K562 (cell line): ENCODE measurements at regions not wholly inside any gene's neighbourhood (a gene's known extent, or its start where the extent isn't known, plus 50 kb on each side); places are given as distances from the start of the nearest gene placed in this dataset.

Experiments used
- ATAC-seq: fragments of 200-7000 bp; cut with Tn5 transposase; 3 replicates; pipeline ENCODE4 v1.9.1; 2020; ENCODE audit warnings: moderate library complexity
- BruUV-seq: library from RNA; stranded (reverse); fragments of 400-500 nt; replicated peaks from 2 replicates; lab custom pipeline; 2021; lab: Mats Ljungman, UMichigan
- CTCF ChIA-PET: fragments of 300-600 bp; formaldehyde crosslinking; extraction: SDS; loops from one replicate; lab custom pipeline; 2021; ENCODE audit warnings: low intra/inter-chr PET ratio; lab: Yijun Ruan, JAX
- POLR2A ChIA-PET: fragments of 300-600, 350-650 bp; sonication (Branson Sonifier 250); formaldehyde crosslinking; extraction: SDS; loops from one replicate; lab custom pipeline; 2021; ENCODE audit warnings: antibody characterized with exemption, inconsistent platforms; lab: Yijun Ruan, JAX
- DNase-seq, 4 experiments: peaks; one replicate each; pipeline versions ENCODE4 v3.0.0 to v3.0.0-alpha.2; 2011 to 2018; ENCODE audit warnings: low spot score in 3 of 4, mixed read lengths in 3 of 4; ENCODE audit errors: extremely low read depth in 1 of 4
- FAIRE-seq: peaks from 2 replicates; lab custom pipeline; 2011; peaks lifted over from hg19 to GRCh38; lab: Jason Lieb, UNC
- H2AFZ ChIP-seq: 2 replicates; pipeline ENCODE4 v1.6.0; 2011; ENCODE audit warnings: low read depth, low read length, control low read depth, inconsistent platforms
- H3K27ac ChIP-seq: fragments of 200-600 bp; 3 replicates; pipeline ENCODE4 v1.8.0; 2011; ENCODE audit warnings: low read depth, mild to moderate bottlenecking, control low read depth, inconsistent platforms, low read length, moderate library complexity, mixed read lengths; ENCODE audit errors: extremely low read depth
- H3K27me3 ChIP-seq, 2 experiments: fragments of 300-600 bp in 1 of 2; 2 replicates in 1 of 2; 3 replicates in 1 of 2; pipeline versions ENCODE4 v1.6.0 to v1.8.0; 2011; ENCODE audit warnings: inconsistent platforms in 2 of 2, low read length in 2 of 2, mild to moderate bottlenecking in 1 of 2, mixed read lengths in 1 of 2, moderate library complexity in 1 of 2; ENCODE audit not compliant: control insufficient read depth in 2 of 2, insufficient read depth in 2 of 2
- H3K36me3 ChIP-seq: fragments of 300-600 bp; 3 replicates; pipeline ENCODE4 v1.8.0; 2011; ENCODE audit warnings: mild to moderate bottlenecking, low read length, inconsistent platforms; ENCODE audit not compliant: control insufficient read depth, insufficient read depth
- H3K4me1 ChIP-seq, 2 experiments: fragments of 200-600 bp in 1 of 2; replicated peaks in 1 of 2; 2 replicates in 1 of 2; 3 replicates in 1 of 2; pipeline versions ENCODE4 v1.5.1 to v1.8.0; 2011; ENCODE audit warnings: inconsistent platforms in 2 of 2, low read length in 2 of 2, mild to moderate bottlenecking in 1 of 2, mixed read lengths in 1 of 2, moderate library complexity in 1 of 2; ENCODE audit not compliant: control insufficient read depth in 2 of 2, insufficient read depth in 2 of 2
- H3K4me2 ChIP-seq: 2 replicates; pipeline ENCODE4 v1.6.1; 2011; ENCODE audit warnings: low read length, control low read depth, inconsistent platforms, mixed read lengths; ENCODE audit not compliant: insufficient read depth
- H3K4me3 ChIP-seq: fragments of 200-600 bp; sonication (generic), shearing (Covaris generic); 2 replicates; pipeline ENCODE4 v1.5.1; 2016; ENCODE audit warnings: control low read depth, inconsistent platforms
- H3K79me2 ChIP-seq: fragments of 200-600 bp; 3 replicates; pipeline ENCODE4 v1.8.0; 2011; ENCODE audit warnings: low read length, inconsistent platforms; ENCODE audit not compliant: control insufficient read depth, insufficient read depth
- H3K9ac ChIP-seq, 2 experiments: 2 replicates each; pipeline versions ENCODE4 v1.6.0 to v1.6.1; 2011; ENCODE audit warnings: low read depth in 2 of 2, low read length in 2 of 2, control low read depth in 1 of 2, inconsistent platforms in 1 of 2, mild to moderate bottlenecking in 1 of 2, mixed read lengths in 1 of 2; ENCODE audit not compliant: insufficient read depth in 1 of 2
- H3K9me1 ChIP-seq: one replicate; pipeline ENCODE4 v1.6.0; 2011; ENCODE audit warnings: inconsistent platforms, mild to moderate bottlenecking, low read length, moderate library complexity; ENCODE audit not compliant: control insufficient read depth, insufficient read depth
- H3K9me3 ChIP-seq: replicated peaks from 2 replicates; pipeline ENCODE4 v1.5.1; 2011; ENCODE audit warnings: low read depth, low read length, inconsistent platforms; ENCODE audit not compliant: control insufficient read depth, insufficient read depth
- H4K20me1 ChIP-seq: replicated peaks from 2 replicates; pipeline ENCODE4 v1.6.1; 2011; ENCODE audit warnings: low read length, inconsistent platforms, mixed read lengths; ENCODE audit not compliant: control insufficient read depth, insufficient read depth
- E2F1 ChIP-seq: sonication (generic); formaldehyde crosslinking; IDR thresholded peaks from 2 replicates; pipeline ENCODE4 v1.8.1; 2023; ENCODE audit warnings: mild to moderate bottlenecking, missing genetic modification reagents, moderate library complexity
- E2F3 ChIP-seq: fragments of 250-450 bp; sonication (Bioruptor Pico); IDR thresholded peaks from 2 replicates; pipeline ENCODE4 v1.4.0; 2020; ENCODE audit warnings: mild to moderate bottlenecking
- RB1 ChIP-seq: fragments of 450-650 bp; IDR thresholded peaks from 2 replicates; pipeline ENCODE4 v1.6.1; 2017; ENCODE audit warnings: low read depth, mild to moderate bottlenecking
- XRCC5 ChIP-seq: fragments of 200-400 bp; formaldehyde crosslinking; IDR thresholded peaks from 2 replicates; pipeline ENCODE4 v1.6.1; 2017; ENCODE audit warnings: low read depth, mild to moderate bottlenecking, low read length
- ZNF512 ChIP-seq: IDR thresholded peaks from 2 replicates; pipeline ENCODE4 v1.6.1; 2016; ENCODE audit warnings: missing genetic modification characterization, missing compliant biosample characterization
- WGBS: fragments of 100-300 bp; shearing (Covaris generic); methylation state at CpG from one replicate; pipeline ENCODE4 v1.1.6; 2016; ENCODE audit warnings: low coverage, mixed read lengths; ENCODE audit not compliant: insufficient coverage; ENCODE audit errors: missing lambda C conversion rate; 5-methylcytosine and 5-hydroxymethylcytosine counted together
- in situ Hi-C: fragments of 300-500 bp; cut with MboI; formaldehyde crosslinking; loops from 4 replicates; pipeline ENCODE4 v1.15.0; 2018; ENCODE audit warnings: inconsistent platforms, mixed read lengths
- intact Hi-C: fragments of 100-400 bp; cut with micrococcal nuclease; formaldehyde crosslinking; loops from 2 replicates; pipeline ENCODE4 v1.14.2; 2022
- TF ChIP-seq, protein P1 (sequence below): fragments of 250-450 bp; sonication (Bioruptor Pico); IDR thresholded peaks from 2 replicates; pipeline ENCODE4 v1.5.0; 2021
- TF ChIP-seq, protein P2 (sequence below): fragments of 200-600 bp; sonication (generic); IDR thresholded peaks from one replicate; pipeline ENCODE4 v1.6.1; 2012; ENCODE audit warnings: mild to moderate bottlenecking, low read depth, low read length, inconsistent platforms

DNA sequence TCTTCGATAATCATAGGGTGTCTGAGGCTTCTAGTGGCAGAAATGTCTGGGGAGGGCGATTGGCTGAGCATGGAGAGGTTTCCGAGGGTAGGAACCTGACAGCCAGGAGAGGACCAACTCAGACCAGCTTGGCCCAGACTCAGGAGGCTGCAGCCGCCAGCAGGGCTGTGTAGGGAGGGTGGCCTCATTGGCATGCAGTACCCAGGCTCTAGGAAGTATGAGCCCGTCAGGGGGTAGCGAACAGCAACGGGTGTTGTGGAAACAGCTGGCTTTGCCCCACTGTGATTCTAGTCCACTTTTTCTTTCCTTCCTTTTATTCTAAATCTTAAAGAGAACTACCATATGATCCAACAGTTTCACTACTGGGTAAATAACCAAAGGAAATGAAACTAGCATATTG lies 103.3 kb downstream of the DIRAS3 start:
- Histone ChIP-seq H3K27ac (no peak overlapping the region), H3K9ac (peak overlapping the region in 1 of 2 experiments; percentile 36; a peak in 1 of 4 replicates), H3K36me3 (no peaks in the 10 kb centered on the region), H3K9me1 (no peaks in the 10 kb centered on the region), H4K20me1 (no peaks in the 10 kb centered on the region), H3K4me3 (no peak overlapping the region), H3K9me3 (no peaks in the 10 kb centered on the region), H3K4me2 (no peak overlapping the region), H3K4me1 (no peaks in the 10 kb centered on the region; a peak in 1 of 5 replicates), H2AFZ (peak overlapping the region; percentile 56; the same call in 1 of the 2 replicates), H3K27me3 (peaks cover 0 to 11% of the 10 kb centered on the region in 2 experiments; a peak in 3 of 5 replicates), H3K79me2 (no peaks in the 10 kb centered on the region)
- in situ Hi-C loops: no loop called here
- ChIA-PET POLR2A (interaction anchor here (0.6 kb wide), 1 partner anchor 140 kb away, joined by 3 read pairs; no protein-coding TSS in a partner anchor), CTCF (no interaction called here)
- ATAC-seq (no peak), FAIRE-seq (no peak), DNase-seq (no peak)
- 20% methylated on average over 7 of the region's 7 CpGs for WGBS
- BruUV-seq: no TSS peak
- intact Hi-C loops: no loop called here
- no peak for TF ChIP-seq XRCC5
- no peak for TF ChIP-seq RB1
- TF ChIP-seq E2F3 (CRISPR knock-in tag): no peak
- TF ChIP-seq, protein P1, sequence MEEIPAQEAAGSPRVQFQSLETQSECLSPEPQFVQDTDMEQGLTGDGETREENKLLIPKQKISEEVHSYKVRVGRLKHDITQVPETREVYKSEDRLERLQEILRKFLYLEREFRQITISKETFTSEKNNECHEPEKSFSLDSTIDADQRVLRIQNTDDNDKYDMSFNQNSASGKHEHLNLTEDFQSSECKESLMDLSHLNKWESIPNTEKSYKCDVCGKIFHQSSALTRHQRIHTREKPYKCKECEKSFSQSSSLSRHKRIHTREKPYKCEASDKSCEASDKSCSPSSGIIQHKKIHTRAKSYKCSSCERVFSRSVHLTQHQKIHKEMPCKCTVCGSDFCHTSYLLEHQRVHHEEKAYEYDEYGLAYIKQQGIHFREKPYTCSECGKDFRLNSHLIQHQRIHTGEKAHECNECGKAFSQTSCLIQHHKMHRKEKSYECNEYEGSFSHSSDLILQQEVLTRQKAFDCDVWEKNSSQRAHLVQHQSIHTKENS (CRISPR knock-in tag): no peak
- TF ChIP-seq, protein P2, sequence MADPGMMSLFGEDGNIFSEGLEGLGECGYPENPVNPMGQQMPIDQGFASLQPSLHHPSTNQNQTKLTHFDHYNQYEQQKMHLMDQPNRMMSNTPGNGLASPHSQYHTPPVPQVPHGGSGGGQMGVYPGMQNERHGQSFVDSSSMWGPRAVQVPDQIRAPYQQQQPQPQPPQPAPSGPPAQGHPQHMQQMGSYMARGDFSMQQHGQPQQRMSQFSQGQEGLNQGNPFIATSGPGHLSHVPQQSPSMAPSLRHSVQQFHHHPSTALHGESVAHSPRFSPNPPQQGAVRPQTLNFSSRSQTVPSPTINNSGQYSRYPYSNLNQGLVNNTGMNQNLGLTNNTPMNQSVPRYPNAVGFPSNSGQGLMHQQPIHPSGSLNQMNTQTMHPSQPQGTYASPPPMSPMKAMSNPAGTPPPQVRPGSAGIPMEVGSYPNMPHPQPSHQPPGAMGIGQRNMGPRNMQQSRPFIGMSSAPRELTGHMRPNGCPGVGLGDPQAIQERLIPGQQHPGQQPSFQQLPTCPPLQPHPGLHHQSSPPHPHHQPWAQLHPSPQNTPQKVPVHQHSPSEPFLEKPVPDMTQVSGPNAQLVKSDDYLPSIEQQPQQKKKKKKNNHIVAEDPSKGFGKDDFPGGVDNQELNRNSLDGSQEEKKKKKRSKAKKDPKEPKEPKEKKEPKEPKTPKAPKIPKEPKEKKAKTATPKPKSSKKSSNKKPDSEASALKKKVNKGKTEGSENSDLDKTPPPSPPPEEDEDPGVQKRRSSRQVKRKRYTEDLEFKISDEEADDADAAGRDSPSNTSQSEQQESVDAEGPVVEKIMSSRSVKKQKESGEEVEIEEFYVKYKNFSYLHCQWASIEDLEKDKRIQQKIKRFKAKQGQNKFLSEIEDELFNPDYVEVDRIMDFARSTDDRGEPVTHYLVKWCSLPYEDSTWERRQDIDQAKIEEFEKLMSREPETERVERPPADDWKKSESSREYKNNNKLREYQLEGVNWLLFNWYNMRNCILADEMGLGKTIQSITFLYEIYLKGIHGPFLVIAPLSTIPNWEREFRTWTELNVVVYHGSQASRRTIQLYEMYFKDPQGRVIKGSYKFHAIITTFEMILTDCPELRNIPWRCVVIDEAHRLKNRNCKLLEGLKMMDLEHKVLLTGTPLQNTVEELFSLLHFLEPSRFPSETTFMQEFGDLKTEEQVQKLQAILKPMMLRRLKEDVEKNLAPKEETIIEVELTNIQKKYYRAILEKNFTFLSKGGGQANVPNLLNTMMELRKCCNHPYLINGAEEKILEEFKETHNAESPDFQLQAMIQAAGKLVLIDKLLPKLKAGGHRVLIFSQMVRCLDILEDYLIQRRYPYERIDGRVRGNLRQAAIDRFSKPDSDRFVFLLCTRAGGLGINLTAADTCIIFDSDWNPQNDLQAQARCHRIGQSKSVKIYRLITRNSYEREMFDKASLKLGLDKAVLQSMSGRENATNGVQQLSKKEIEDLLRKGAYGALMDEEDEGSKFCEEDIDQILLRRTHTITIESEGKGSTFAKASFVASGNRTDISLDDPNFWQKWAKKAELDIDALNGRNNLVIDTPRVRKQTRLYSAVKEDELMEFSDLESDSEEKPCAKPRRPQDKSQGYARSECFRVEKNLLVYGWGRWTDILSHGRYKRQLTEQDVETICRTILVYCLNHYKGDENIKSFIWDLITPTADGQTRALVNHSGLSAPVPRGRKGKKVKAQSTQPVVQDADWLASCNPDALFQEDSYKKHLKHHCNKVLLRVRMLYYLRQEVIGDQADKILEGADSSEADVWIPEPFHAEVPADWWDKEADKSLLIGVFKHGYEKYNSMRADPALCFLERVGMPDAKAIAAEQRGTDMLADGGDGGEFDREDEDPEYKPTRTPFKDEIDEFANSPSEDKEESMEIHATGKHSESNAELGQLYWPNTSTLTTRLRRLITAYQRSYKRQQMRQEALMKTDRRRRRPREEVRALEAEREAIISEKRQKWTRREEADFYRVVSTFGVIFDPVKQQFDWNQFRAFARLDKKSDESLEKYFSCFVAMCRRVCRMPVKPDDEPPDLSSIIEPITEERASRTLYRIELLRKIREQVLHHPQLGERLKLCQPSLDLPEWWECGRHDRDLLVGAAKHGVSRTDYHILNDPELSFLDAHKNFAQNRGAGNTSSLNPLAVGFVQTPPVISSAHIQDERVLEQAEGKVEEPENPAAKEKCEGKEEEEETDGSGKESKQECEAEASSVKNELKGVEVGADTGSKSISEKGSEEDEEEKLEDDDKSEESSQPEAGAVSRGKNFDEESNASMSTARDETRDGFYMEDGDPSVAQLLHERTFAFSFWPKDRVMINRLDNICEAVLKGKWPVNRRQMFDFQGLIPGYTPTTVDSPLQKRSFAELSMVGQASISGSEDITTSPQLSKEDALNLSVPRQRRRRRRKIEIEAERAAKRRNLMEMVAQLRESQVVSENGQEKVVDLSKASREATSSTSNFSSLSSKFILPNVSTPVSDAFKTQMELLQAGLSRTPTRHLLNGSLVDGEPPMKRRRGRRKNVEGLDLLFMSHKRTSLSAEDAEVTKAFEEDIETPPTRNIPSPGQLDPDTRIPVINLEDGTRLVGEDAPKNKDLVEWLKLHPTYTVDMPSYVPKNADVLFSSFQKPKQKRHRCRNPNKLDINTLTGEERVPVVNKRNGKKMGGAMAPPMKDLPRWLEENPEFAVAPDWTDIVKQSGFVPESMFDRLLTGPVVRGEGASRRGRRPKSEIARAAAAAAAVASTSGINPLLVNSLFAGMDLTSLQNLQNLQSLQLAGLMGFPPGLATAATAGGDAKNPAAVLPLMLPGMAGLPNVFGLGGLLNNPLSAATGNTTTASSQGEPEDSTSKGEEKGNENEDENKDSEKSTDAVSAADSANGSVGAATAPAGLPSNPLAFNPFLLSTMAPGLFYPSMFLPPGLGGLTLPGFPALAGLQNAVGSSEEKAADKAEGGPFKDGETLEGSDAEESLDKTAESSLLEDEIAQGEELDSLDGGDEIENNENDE: no peak
- no peak for TF ChIP-seq E2F1 (CRISPR knock-in tag)
- no peak for TF ChIP-seq ZNF512 (tag)
